Spleen (tissue), 11 donors: ENCODE measurements at regions not wholly inside any gene's neighbourhood (a gene's known extent, or its start where the extent isn't known, plus 50 kb on each side); places are given as distances from the start of the nearest gene placed in this dataset.
A peak's percentile ranks its signal among the peaks of the same experiment; 100 is the strongest.

ENCODE experiments used
- DNase-seq: peaks from one replicate; pipeline ENCODE4 v3.0.0-alpha.2; 2020
- H3K27ac ChIP-seq, 8 donors: fragments of 200-600 bp; sonication (generic) in 7 of 8; 1 replicate in 4 of 8; 2 replicates in 4 of 8; pipeline versions ENCODE4 v1.5.0 to v1.8.0; 2016 to 2021; ENCODE audit warnings: inconsistent platforms in 4 of 8, mild to moderate bottlenecking in 4 of 8, moderate library complexity in 1 of 8
- H3K27me3 ChIP-seq, 7 donors: fragments of 200-600 bp; sonication (generic) in 6 of 7; replicated peaks in 1 of 7; 1 replicate in 4 of 7; 2 replicates in 3 of 7; pipeline versions ENCODE4 v1.5.0 to v1.8.0; 2016 to 2021; ENCODE audit warnings: inconsistent platforms in 3 of 7, mild to moderate bottlenecking in 1 of 7
- H3K36me3 ChIP-seq, 6 donors: fragments of 200-600 bp; sonication (generic) in 5 of 6; 1 replicate in 4 of 6; 2 replicates in 2 of 6; pipeline versions ENCODE4 v1.5.0 to v1.8.0; 2016 to 2021; ENCODE audit warnings: inconsistent platforms in 2 of 6
- H3K4me1 ChIP-seq, 6 donors: fragments of 200-600 bp; sonication (generic) in 5 of 6; 1 replicate in 3 of 6; 2 replicates in 3 of 6; pipeline versions ENCODE4 v1.5.0 to v1.8.0; 2016 to 2021; ENCODE audit warnings: inconsistent platforms in 3 of 6
- H3K4me3 ChIP-seq, 8 donors: fragments of 200-600 bp; sonication (generic) in 7 of 8; 1 replicate in 4 of 8; 2 replicates in 4 of 8; pipeline versions ENCODE4 v1.5.0 to v1.8.0; 2016 to 2021; ENCODE audit warnings: inconsistent platforms in 4 of 8, mild to moderate bottlenecking in 4 of 8, moderate library complexity in 2 of 8
- H3K9me3 ChIP-seq, 8 donors: fragments of 200-600 bp; sonication (generic) in 7 of 8; 1 replicate in 4 of 8; 2 replicates in 4 of 8; pipeline versions ENCODE4 v1.5.0 to v1.8.0; 2016 to 2021; ENCODE audit warnings: inconsistent platforms in 4 of 8
- POLR2A ChIP-seq, 3 donors: fragments of 450-650 bp; IDR thresholded peaks; one replicate each; pipeline ENCODE4 v1.5.1; 2017; ENCODE audit warnings: antibody characterized with exemption in 3 of 3, mild to moderate bottlenecking in 1 of 3
- POLR2AphosphoS5 ChIP-seq, 3 donors: sonication (generic); formaldehyde crosslinking; IDR thresholded peaks; one replicate each; pipeline ENCODE4 v1.5.1; 2017; ENCODE audit warnings: antibody characterized with exemption in 3 of 3
- WGBS, 5 donors: extraction: QIAGEN DNeasy Blood & Tissue Kit in 3 of 5; methylation state at CpG; one replicate each; pipeline versions ENCODE4 v1.1.5 to v1.1.7; 2013 to 2018; 5-methylcytosine and 5-hydroxymethylcytosine counted together
- intact Hi-C: fragments of 100-400 bp; cut with DNase I; formaldehyde crosslinking; loops from one replicate; pipeline ENCODE4 v1.15.0; 2023; ENCODE audit warnings: low total_unique reads
- TF ChIP-seq, protein P1 (sequence below), 11 experiments: fragments of 200-600 bp in 7 of 11; fragments of 450-650 bp in 4 of 11; sonication (generic) in 4 of 11; IDR thresholded peaks in 8 of 11; conservative IDR thresholded peaks in 3 of 11; 1 replicate in 7 of 11; 2 replicates in 4 of 11; pipeline versions ENCODE4 v1.4.0 to v1.8.0; 2016 to 2021; ENCODE audit warnings: antibody characterized with exemption in 11 of 11, inconsistent platforms in 4 of 11, mild to moderate bottlenecking in 1 of 11
- donor health status: healthy with polysubstance abuse.
- donor health status: DM: no; HTN: no; CAD: no; lungs with moderate emphysema.
- donor health status: DM: no; HTN: no; CAD: no.
- donor health status: Bipolar disorder and iron deficiency.
- donor health status: healthy.
- donor health status: DM: no; HTN: no; CAD: no.
- donor health status: DM: yes; HTN: yes; CAD: no.

DNA sequence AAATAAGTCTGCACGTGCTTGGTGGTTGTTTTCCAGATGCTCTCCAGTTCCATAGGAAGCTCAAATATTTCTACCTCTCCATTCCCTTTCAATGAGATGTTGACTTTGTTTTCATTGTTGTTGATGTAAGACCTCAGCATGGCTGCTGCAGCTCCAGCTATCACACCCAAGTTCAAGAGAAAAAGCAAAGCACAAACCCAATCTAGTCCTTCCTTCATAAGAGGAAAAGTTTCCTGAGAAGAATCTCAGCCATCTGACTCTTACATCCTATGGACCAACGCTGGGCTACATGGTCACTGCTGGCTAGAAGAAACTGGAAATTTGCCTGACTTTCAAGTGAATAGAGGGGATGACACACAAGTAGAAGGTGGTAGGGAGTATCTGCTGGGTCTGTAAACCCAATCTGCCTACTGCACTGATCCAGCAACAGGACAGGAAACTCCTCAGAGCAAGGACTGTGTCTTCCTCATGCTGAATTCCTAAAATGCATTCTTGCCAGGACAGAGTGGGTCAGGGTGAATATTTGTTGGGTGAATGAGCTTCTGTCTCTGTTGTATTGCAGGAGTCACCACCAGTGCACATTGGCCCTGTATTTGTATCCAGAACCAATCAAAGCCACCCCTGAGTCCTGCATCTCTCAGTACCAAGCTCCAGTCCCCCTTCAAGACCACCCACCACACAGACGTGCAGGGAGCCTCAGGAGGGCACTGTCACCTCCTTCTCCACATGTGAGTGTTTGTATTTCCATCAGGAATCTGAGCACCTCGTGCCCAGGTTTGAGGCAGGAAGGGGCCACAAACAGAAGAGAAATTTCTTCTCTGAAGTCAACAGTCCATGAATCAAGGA lies 118.0 kb upstream of the IGLL5 start:
- DNase-seq: no peak
- Histone ChIP-seq H3K27ac (no peak overlapping the region), H3K9me3 (no peaks in the 10 kb centered on the region), H3K36me3 (no peaks in the 10 kb centered on the region), H3K27me3 (peaks cover 0 to 13% (median 0%) of the 10 kb centered on the region in 7 donors), H3K4me3 (no peak overlapping the region), H3K4me1 (peaks cover 0 to 15% (median 9%) of the 10 kb centered on the region in 6 donors)
- WGBS, 5 donors: 50 to 61% (median 53%) methylated on average over 4 of the region's 4 CpGs
- intact Hi-C loops: no loop called here
- no peak for TF ChIP-seq POLR2AphosphoS5 (IDR thresholded peaks at IDR 0.05)
- TF ChIP-seq POLR2A (IDR thresholded peaks at IDR 0.05): no peak
- TF ChIP-seq, protein P1, sequence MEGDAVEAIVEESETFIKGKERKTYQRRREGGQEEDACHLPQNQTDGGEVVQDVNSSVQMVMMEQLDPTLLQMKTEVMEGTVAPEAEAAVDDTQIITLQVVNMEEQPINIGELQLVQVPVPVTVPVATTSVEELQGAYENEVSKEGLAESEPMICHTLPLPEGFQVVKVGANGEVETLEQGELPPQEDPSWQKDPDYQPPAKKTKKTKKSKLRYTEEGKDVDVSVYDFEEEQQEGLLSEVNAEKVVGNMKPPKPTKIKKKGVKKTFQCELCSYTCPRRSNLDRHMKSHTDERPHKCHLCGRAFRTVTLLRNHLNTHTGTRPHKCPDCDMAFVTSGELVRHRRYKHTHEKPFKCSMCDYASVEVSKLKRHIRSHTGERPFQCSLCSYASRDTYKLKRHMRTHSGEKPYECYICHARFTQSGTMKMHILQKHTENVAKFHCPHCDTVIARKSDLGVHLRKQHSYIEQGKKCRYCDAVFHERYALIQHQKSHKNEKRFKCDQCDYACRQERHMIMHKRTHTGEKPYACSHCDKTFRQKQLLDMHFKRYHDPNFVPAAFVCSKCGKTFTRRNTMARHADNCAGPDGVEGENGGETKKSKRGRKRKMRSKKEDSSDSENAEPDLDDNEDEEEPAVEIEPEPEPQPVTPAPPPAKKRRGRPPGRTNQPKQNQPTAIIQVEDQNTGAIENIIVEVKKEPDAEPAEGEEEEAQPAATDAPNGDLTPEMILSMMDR (IDR thresholded peaks at IDR 0.05 in 8 of 11, conservative IDR thresholded peaks at IDR 0.05 in 3 of 11): no peak

DNA sequence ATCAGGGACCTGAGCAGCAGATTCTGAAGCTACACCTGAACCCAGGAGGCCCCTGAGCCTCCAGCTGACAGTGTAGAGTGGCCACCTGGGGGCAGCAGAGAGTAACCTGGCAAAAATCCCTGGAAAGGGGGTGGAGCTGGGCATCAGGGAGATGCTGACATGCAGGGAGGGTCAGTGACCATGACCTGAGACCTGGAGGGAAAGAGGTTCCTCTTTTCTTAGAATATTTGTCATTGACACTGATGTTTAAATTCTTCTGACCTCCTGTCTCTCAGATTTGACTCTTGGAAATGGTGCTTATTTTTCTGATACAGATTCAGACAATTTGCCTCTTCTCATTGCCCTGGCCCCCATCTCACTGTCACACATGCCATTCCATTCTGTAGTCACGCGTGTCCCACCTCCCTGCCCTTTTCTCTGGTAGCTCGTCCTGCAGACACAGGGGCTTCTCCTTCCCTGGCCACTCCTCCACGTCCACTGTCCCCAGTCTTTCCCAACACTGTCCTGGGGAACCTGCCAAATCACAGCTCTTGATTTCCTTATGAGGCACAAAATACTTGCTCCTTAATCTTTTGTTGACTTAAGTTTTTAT lies 117.2 kb upstream of the IGLL5 start:
- no peaks in the 10 kb centered on the region for H3K9me3 ChIP-seq
- H3K36me3 ChIP-seq: no peaks in the 10 kb centered on the region
- TF ChIP-seq POLR2AphosphoS5 (IDR thresholded peaks at IDR 0.05): no peak
- TF ChIP-seq, protein P1 (IDR thresholded peaks at IDR 0.05 in 8 of 11, conservative IDR thresholded peaks at IDR 0.05 in 3 of 11): peak in 9 of 11 experiments; percentile 41 to 76 (median 64)
- no peak overlapping the region for H3K27ac ChIP-seq
- intact Hi-C loops: no loop called here
- peaks cover 0 to 13% (median 0%) of the 10 kb centered on the region in 7 donors for H3K27me3 ChIP-seq
- 46 to 71% (median 58%) methylated on average over 4 of the region's 4 CpGs for WGBS, 5 donors
- peaks cover 0 to 18% (median 12%) of the 10 kb centered on the region in 6 donors for H3K4me1 ChIP-seq
- H3K4me3 ChIP-seq: no peak overlapping the region
- DNase-seq: no peak

DNA sequence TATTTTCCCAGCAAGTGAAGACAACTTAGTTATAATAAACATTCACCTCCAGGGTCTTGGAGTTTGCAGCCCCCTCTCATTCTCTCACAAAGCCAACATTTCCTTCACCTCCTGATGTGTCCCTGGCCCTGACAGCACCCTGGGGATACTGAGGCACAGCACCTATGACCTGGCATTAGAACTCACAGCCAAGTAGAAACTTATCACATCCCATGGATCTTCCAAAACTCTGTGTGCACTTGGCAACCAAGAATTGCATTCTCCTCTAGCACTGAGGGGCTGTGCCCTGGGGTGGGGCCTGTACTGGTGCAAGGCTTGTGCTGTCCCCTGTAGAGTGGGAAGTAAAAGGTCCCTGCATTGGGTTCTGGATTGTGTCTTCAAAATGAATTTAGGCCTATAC lies 116.7 kb upstream of the IGLL5 start:
- no peak overlapping the region for H3K27ac ChIP-seq
- H3K4me1 ChIP-seq: peaks cover 0 to 18% (median 12%) of the 10 kb centered on the region in 6 donors
- H3K4me3 ChIP-seq: no peak overlapping the region
- no peaks in the 10 kb centered on the region for H3K9me3 ChIP-seq
- no peaks in the 10 kb centered on the region for H3K36me3 ChIP-seq
- TF ChIP-seq POLR2AphosphoS5 (IDR thresholded peaks at IDR 0.05): no peak
- TF ChIP-seq POLR2A (IDR thresholded peaks at IDR 0.05): no peak
- intact Hi-C loops: no loop called here
- no peak for DNase-seq
- peaks cover 0 to 13% (median 0%) of the 10 kb centered on the region in 7 donors for H3K27me3 ChIP-seq

DNA sequence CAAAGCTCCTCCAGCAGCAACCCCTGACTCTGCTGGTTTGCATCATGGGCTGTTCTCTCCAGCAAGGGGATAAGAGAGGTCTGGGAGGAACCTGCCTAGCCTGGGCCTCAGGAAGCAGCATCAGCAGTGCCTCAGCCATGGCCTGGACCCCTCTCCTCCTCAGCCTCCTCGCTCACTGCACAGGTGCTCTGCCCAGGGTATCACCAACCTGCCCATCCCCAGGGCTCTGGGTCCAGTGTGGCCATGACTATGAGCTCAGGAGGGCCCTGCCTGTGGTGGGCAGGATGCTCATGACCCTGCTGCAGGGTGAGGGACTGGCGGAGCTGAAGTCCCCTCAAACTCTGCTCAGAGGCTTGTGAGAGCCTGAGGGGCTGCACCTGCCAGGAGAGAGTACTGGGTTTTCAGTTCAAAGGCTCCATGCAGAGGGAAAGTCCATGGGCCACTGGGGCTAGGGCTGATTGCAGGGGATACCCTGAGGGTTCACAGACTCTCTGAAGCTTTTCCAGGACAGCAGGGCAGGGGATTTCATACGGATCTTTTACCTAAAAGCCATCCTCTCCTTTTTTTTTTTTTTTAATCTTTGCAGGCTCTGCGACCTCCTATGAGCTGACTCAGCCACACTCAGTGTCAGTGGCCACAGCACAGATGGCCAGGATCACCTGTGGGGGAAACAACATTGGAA lies 115.8 kb upstream of the IGLL5 start:
- DNase-seq: no peak
- TF ChIP-seq, protein P1 (IDR thresholded peaks at IDR 0.05 in 8 of 11, conservative IDR thresholded peaks at IDR 0.05 in 3 of 11): no peak
- TF ChIP-seq POLR2A (IDR thresholded peaks at IDR 0.05): no peak
- Histone ChIP-seq H3K9me3 (no peaks in the 10 kb centered on the region), H3K4me1 (peaks cover 0 to 18% (median 12%) of the 10 kb centered on the region in 6 donors), H3K4me3 (no peak overlapping the region), H3K27ac (no peak overlapping the region), H3K27me3 (peaks cover 0 to 12% (median 0%) of the 10 kb centered on the region in 7 donors), H3K36me3 (no peaks in the 10 kb centered on the region)
- intact Hi-C loops: no loop called here
- WGBS, 5 donors: 76 to 88% (median 83%) methylated on average over 3 to 4 of the region's 4 CpGs
